DOHH2 (cell line): ENCODE measurements at regions not wholly inside any gene's neighbourhood (a gene's known extent, or its start where the extent isn't known, plus 50 kb on each side); places are given as distances from the start of the nearest gene placed in this dataset.

Source experiments
- H3F3A ChIP-seq: fragments of 200-600 bp; sonication (generic), shearing (Covaris generic); 2 replicates; pipeline ENCODE4 v1.6.0; 2016; ENCODE audit warnings: antibody characterized with exemption, mild to moderate bottlenecking; ENCODE audit not compliant: control insufficient read depth, insufficient read depth
- H3K27ac ChIP-seq: fragments of 200-600 bp; sonication (generic); 2 replicates; pipeline ENCODE4 v1.5.1; 2014; ENCODE audit warnings: low read depth, mild to moderate bottlenecking, low read length, moderate library complexity
- H3K27me3 ChIP-seq: fragments of 200-600 bp; sonication (generic); 2 replicates; pipeline ENCODE4 v1.6.1; 2014; ENCODE audit warnings: mild to moderate bottlenecking, low read length, mixed read lengths; ENCODE audit not compliant: control insufficient read depth
- H3K36me3 ChIP-seq: fragments of 200-600 bp; sonication (generic); 2 replicates; pipeline ENCODE4 v1.6.1; 2014; ENCODE audit warnings: mild to moderate bottlenecking, low read length, moderate library complexity, mixed read lengths; ENCODE audit not compliant: control insufficient read depth
- H3K4me1 ChIP-seq: fragments of 200-600 bp; sonication (generic); 2 replicates; pipeline ENCODE4 v1.6.1; 2014; ENCODE audit warnings: mild to moderate bottlenecking, low read length, mixed read lengths; ENCODE audit not compliant: control insufficient read depth
- H3K4me2 ChIP-seq: fragments of 200-600 bp; sonication (generic); 2 replicates; pipeline ENCODE4 v1.6.0; 2014; ENCODE audit warnings: mild to moderate bottlenecking, low read length, moderate library complexity
- H3K4me3 ChIP-seq: fragments of 200-600 bp; sonication (generic); 2 replicates; pipeline ENCODE4 v1.5.1; 2014; ENCODE audit warnings: mild to moderate bottlenecking, low read length, mixed read lengths
- H3K79me2 ChIP-seq: fragments of 200-600 bp; sonication (generic); 2 replicates; pipeline ENCODE4 v1.6.1; 2014; ENCODE audit warnings: mild to moderate bottlenecking, low read length, mixed read lengths; ENCODE audit not compliant: control insufficient read depth
- H3K9me2 ChIP-seq: fragments of 200-600 bp; sonication (generic); replicated peaks from 2 replicates; pipeline ENCODE4 v1.6.1; 2014; ENCODE audit warnings: mild to moderate bottlenecking, low read length, mixed read lengths; ENCODE audit not compliant: control insufficient read depth
- H3K9me3 ChIP-seq: fragments of 200-600 bp; sonication (generic); 2 replicates; pipeline ENCODE4 v1.6.1; 2014; ENCODE audit warnings: antibody characterized with exemption, low read length, mixed read lengths; ENCODE audit not compliant: control insufficient read depth, insufficient read depth
- H4K20me1 ChIP-seq: fragments of 200-600 bp; sonication (generic); 2 replicates; pipeline ENCODE4 v1.6.0; 2014; ENCODE audit warnings: low read depth, mild to moderate bottlenecking, antibody characterized with exemption, low read length, moderate library complexity; ENCODE audit not compliant: control insufficient read depth, insufficient read depth
- EZH2phosphoT487 ChIP-seq: fragments of 200-600 bp; sonication (generic); IDR thresholded peaks from 2 replicates; pipeline ENCODE4 v1.6.1; 2017; ENCODE audit warnings: borderline replicate concordance, mild to moderate bottlenecking, antibody characterized with exemption, low read length, moderate library complexity, mixed read lengths
- TF ChIP-seq, protein P1 (sequence below): fragments of 200-600 bp; sonication (generic); IDR thresholded peaks from one replicate; pipeline ENCODE4 v1.5.1; 2014; ENCODE audit warnings: antibody characterized with exemption, mild to moderate bottlenecking, low read depth, low read length; ENCODE audit not compliant: poor library complexity, severe bottlenecking

DNA sequence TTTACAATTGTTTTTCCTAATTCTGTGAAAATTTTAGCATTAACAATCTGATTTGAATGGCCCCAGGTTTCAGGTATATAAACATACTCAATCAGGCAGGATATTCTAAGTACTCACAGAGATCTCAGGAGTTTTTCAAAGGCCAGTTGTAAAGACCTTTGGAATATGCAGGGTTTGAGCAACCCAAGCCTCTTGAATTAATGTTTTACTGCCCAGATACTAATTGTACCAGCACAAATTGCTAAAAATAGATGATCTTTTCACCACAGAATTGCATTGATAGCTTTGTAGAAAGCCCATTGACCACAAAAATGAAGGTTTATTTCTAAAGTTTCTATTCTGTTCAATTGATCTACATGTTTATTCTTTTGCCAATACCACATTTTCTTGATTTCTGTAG is 186.5 kb downstream of the OSTF1 start:
- H3K4me1 ChIP-seq: no peaks in the 10 kb centered on the region
- no peak for TF ChIP-seq EZH2phosphoT487
- TF ChIP-seq, protein P1, sequence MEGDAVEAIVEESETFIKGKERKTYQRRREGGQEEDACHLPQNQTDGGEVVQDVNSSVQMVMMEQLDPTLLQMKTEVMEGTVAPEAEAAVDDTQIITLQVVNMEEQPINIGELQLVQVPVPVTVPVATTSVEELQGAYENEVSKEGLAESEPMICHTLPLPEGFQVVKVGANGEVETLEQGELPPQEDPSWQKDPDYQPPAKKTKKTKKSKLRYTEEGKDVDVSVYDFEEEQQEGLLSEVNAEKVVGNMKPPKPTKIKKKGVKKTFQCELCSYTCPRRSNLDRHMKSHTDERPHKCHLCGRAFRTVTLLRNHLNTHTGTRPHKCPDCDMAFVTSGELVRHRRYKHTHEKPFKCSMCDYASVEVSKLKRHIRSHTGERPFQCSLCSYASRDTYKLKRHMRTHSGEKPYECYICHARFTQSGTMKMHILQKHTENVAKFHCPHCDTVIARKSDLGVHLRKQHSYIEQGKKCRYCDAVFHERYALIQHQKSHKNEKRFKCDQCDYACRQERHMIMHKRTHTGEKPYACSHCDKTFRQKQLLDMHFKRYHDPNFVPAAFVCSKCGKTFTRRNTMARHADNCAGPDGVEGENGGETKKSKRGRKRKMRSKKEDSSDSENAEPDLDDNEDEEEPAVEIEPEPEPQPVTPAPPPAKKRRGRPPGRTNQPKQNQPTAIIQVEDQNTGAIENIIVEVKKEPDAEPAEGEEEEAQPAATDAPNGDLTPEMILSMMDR: no peak
- H3F3A ChIP-seq: no peaks in the 10 kb centered on the region
- H3K27me3 ChIP-seq: no peaks in the 10 kb centered on the region
- H3K79me2 ChIP-seq: no peaks in the 10 kb centered on the region
- no peaks in the 10 kb centered on the region for H3K9me3 ChIP-seq
- no peak overlapping the region for H3K4me3 ChIP-seq
- H3K27ac ChIP-seq: no peak overlapping the region
- H3K9me2 ChIP-seq: no peaks in the 10 kb centered on the region
- no peaks in the 10 kb centered on the region for H3K36me3 ChIP-seq
- no peaks in the 10 kb centered on the region for H4K20me1 ChIP-seq
- H3K4me2 ChIP-seq: no peak overlapping the region

DNA sequence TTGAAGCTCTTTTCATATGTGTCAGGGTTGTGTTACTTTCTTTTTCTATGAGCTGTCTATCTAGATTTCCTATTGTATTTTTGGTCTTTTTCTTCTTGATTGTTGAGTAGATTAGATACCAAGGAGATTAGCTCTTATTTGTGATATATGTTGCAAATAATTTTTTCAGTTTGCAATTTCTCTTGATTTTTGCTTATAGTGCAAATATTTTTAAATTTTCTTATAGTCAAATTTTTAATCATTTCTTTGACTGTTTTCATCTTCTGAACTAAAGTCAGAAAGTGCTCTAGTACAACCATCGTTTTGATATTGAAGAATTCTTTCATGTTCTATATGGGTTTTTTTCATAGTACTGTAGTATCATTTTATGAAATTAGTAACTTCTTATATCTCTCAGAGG is 193.7 kb downstream of the OSTF1 start:
- H3K4me2 ChIP-seq: no peak overlapping the region
- H3K9me3 ChIP-seq: no peaks in the 10 kb centered on the region
- no peak overlapping the region for H3K27ac ChIP-seq
- H3K79me2 ChIP-seq: no peaks in the 10 kb centered on the region
- H4K20me1 ChIP-seq: no peaks in the 10 kb centered on the region
- no peaks in the 10 kb centered on the region for H3K36me3 ChIP-seq
- no peaks in the 10 kb centered on the region for H3K9me2 ChIP-seq
- H3K27me3 ChIP-seq: no peaks in the 10 kb centered on the region
- no peak overlapping the region for H3K4me3 ChIP-seq
- H3F3A ChIP-seq: no peaks in the 10 kb centered on the region
- no peaks in the 10 kb centered on the region for H3K4me1 ChIP-seq
- TF ChIP-seq, protein P1: no peak
- no peak for TF ChIP-seq EZH2phosphoT487

DNA sequence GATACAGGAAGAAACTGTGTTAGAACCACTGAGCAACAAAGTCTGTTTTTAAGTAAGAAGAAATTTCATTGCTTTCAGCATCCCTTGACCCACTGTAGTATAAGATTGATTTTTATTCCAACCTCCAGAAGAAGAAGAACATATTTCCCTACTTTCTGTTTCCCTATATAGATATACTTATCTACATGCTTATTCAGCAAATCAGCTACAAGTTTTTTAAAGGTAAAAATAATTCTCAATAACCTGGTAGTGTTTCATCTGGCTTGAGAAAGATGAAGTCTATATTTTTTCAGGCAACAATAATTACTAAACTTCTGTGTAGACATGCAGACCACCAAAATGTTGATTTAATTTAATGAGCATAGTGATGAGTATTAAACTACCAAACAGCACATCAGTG is 201.0 kb downstream of the OSTF1 start:
- H3K27ac ChIP-seq: no peak overlapping the region
- H3K27me3 ChIP-seq: no peaks in the 10 kb centered on the region
- H4K20me1 ChIP-seq: no peaks in the 10 kb centered on the region
- H3K4me2 ChIP-seq: no peak overlapping the region
- H3F3A ChIP-seq: no peaks in the 10 kb centered on the region
- H3K4me3 ChIP-seq: no peak overlapping the region
- no peaks in the 10 kb centered on the region for H3K9me3 ChIP-seq
- TF ChIP-seq, protein P1: no peak
- TF ChIP-seq EZH2phosphoT487: no peak
- no peaks in the 10 kb centered on the region for H3K4me1 ChIP-seq
- no peaks in the 10 kb centered on the region for H3K79me2 ChIP-seq
- H3K36me3 ChIP-seq: no peaks in the 10 kb centered on the region
- no peaks in the 10 kb centered on the region for H3K9me2 ChIP-seq

DNA sequence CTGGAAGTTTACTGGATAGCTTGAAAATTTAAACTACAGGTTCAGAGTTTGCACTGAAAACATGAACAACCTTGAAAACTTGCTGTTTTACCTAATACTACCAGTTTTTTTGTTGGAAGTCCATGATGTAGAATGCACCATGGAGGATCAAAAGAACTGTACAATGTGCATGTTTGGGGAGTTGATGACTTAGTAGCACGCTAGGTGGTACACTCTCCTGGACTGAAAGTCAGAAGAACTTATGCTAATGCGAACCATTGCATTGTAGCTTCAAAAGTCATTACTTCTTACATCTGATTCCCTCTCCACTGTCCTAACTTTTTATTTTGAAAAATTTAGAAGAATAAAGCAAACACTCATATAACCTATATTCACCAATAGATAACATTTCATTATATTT is 211.0 kb downstream of the OSTF1 start:
- Histone ChIP-seq H3K36me3 (no peaks in the 10 kb centered on the region), H3K4me3 (no peak overlapping the region), H3K27me3 (no peaks in the 10 kb centered on the region), H3K4me1 (no peaks in the 10 kb centered on the region), H4K20me1 (no peaks in the 10 kb centered on the region), H3K27ac (no peak overlapping the region), H3F3A (no peaks in the 10 kb centered on the region), H3K9me2 (no peaks in the 10 kb centered on the region), H3K9me3 (no peaks in the 10 kb centered on the region), H3K4me2 (no peak overlapping the region), H3K79me2 (no peaks in the 10 kb centered on the region)
- TF ChIP-seq, protein P1: no peak
- TF ChIP-seq EZH2phosphoT487: no peak
